Activated naive CD8-positive, alpha-beta T cell treated with anti-CD3 and anti-CD28 coated beads for 36 hours (primary cell): ENCODE measurements at regions not wholly inside any gene's neighbourhood (a gene's known extent, or its start where the extent isn't known, plus 50 kb on each side); places are given as distances from the start of the nearest gene placed in this dataset.

Experiments used
- DNase-seq: peaks from one replicate; pipeline ENCODE4 v3.0.0; 2021
- H3K27ac Mint-ChIP-seq: one replicate; pipeline ENCODE4 v1.8.0; 2022; ENCODE audit warnings: mild to moderate bottlenecking, moderate library complexity, mixed read lengths
- H3K27me3 Mint-ChIP-seq: one replicate; pipeline ENCODE4 v1.8.0; 2022; ENCODE audit warnings: mild to moderate bottlenecking, mixed read lengths
- H3K36me3 Mint-ChIP-seq: one replicate; pipeline ENCODE4 v1.8.0; 2021; ENCODE audit warnings: mild to moderate bottlenecking, mixed read lengths
- H3K4me1 Mint-ChIP-seq: one replicate; pipeline ENCODE4 v1.8.0; 2021; ENCODE audit warnings: mixed read lengths
- H3K4me3 Mint-ChIP-seq: one replicate; pipeline ENCODE4 v1.8.0; 2022; ENCODE audit warnings: mild to moderate bottlenecking, moderate library complexity, mixed read lengths
- H3K9me3 Mint-ChIP-seq: one replicate; pipeline ENCODE4 v1.8.0; 2022; ENCODE audit warnings: mixed read lengths

DNA sequence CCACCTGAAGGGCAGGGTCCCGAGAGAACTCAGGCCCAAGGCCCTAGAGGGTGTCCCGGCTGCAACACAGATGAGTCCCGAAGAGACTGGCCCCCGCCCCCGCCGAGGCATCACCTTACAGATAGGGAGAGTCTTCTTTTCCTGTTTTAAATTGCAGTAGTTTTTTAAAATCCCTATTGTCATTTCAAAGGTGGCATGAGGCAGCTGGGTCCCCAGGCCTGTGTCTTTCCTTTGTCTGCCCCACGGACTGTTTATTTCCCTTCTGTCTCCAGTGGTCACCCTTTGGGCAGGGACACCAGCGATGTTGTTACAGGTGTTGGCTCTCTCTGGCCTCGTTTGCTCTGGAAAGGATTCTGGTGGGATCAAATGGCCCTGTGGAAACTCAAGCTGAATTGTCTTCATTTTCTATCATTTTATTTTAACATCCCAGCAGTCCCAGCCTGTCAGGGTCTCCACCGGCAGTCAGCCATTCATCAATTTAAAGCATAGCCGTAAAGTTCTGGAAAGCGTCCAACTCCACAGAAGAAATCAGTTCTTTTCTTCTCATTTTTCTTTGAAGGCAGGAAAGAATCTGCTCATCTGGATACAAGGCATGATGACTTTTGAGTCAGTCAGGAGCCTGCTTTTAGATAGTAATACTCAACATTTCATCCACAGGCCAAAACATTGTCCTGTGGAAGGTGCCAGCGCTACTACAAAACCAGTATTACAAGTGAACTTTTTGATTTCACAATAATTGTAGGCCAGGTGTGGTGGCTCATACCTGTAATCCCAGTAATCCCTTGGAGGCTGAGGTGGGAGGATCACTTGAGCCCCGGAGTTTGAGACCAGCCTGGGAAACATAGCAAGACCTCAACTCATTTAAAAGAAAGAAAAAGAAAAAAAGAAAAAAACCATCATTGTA is 96.2 kb downstream of the HES1 start:
- Mint-ChIP-seq H3K27me3 (peaks cover 15% of the 10 kb centered on the region), H3K9me3 (peaks cover under 1% of the 10 kb centered on the region), H3K4me3 (no peak overlapping the region), H3K4me1 (no peaks in the 10 kb centered on the region), H3K27ac (no peak overlapping the region), H3K36me3 (no peaks in the 10 kb centered on the region)
- DNase-seq, result no peak

DNA sequence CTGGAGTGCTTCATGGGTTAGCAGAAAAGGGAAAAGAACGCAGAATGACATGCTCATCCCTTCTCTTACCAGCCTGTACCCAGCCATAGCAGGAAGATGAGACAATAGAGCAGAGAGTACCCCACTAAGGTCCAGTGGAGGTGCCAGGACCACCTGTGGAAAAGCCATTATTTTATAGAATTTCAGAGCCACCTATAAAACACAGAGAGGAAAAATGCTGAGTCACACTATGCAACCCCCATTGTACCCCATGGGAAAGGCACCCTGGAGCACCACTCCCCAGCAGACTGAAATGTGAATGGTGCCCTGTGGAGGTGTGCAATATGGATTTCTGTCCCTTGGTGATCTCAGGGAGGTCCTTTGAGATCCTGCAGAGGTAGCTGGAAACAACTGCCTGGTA is 97.2 kb downstream of the HES1 start:
- no peaks in the 10 kb centered on the region for H3K4me1 Mint-ChIP-seq
- no peaks in the 10 kb centered on the region for H3K36me3 Mint-ChIP-seq
- H3K4me3 Mint-ChIP-seq, result no peak overlapping the region
- no peak overlapping the region for H3K27ac Mint-ChIP-seq
- H3K9me3 Mint-ChIP-seq, result peaks cover 3% of the 10 kb centered on the region
- no peak for DNase-seq
- H3K27me3 Mint-ChIP-seq, result peaks cover 18% of the 10 kb centered on the region

DNA sequence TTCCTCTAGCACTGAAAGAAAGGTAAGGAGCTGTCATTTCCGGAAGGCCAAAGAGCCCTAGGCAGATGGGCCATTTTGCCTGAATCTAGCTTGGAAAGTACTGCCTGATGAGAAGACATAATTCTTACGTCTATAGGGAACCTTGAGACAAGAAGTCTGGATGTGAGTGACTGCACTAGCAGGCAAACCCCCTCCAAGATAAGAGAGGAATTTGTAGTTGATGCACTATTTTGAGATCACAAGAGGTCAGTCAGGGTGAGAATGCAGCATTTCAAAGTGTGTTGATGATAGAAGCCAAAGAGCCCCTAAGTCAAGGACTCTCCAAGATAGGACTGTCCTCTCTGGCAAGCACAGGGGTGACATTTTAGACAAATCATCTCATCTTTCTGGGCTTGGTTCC is 99.2 kb downstream of the HES1 start:
- peaks cover 3% of the 10 kb centered on the region for H3K9me3 Mint-ChIP-seq
- H3K27ac Mint-ChIP-seq, result no peak overlapping the region

DNA sequence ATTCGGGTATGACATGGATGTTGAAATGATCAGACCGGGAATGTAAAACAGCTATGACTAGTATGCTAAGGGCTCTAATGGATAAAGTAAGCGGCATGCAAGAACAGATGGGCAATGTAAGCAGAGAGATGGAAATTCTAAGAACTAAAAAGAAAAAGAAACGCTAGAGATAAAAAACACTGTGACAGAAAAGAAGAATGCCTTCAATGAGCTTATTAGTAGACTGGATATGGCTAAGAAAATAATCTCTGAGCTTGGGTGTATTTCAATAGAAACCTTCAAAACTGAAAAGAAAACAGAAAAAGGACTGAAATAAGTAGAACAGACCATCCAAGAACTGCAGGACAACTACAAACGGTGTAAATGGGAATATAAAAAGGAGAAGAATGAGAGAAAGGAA is 101.2 kb downstream of the HES1 start:
- no peak for DNase-seq
- Mint-ChIP-seq H3K27me3 (peaks cover 11% of the 10 kb centered on the region), H3K4me1 (no peaks in the 10 kb centered on the region), H3K36me3 (no peaks in the 10 kb centered on the region), H3K4me3 (no peak overlapping the region), H3K9me3 (peaks cover 3% of the 10 kb centered on the region), H3K27ac (no peak overlapping the region)

More for the DNA sequence above, 99.2 kb downstream of the HES1 start:
- H3K4me1 Mint-ChIP-seq, result no peaks in the 10 kb centered on the region
- no peaks in the 10 kb centered on the region for H3K36me3 Mint-ChIP-seq
- H3K27me3 Mint-ChIP-seq, result peaks cover 11% of the 10 kb centered on the region
- H3K4me3 Mint-ChIP-seq, result no peak overlapping the region
- no peak for DNase-seq

DNA sequence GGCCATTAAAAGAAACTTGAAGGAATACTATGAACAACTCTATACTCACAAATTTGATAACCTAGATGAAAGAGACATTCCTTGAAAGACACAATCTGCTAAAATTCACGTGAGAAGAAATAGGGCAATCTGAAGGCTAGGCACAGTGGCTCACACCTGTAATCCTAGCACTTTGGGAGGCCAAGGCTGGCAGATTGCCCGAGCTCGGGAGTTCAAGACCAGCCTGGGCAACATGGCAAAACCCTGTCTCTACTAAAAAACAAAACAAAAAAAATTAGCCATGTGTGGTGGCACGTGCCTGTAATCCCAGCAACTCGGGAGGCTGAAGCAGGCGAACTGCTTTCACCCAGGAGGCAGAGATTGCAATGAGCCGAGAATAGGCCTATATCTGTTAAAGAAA is 104.8 kb downstream of the HES1 start:
- no peak overlapping the region for H3K4me3 Mint-ChIP-seq
- no peak for DNase-seq
- no peaks in the 10 kb centered on the region for H3K4me1 Mint-ChIP-seq
- H3K27me3 Mint-ChIP-seq, result peaks cover 12% of the 10 kb centered on the region
- H3K36me3 Mint-ChIP-seq, result no peaks in the 10 kb centered on the region
- no peak overlapping the region for H3K27ac Mint-ChIP-seq
- peaks cover 3% of the 10 kb centered on the region for H3K9me3 Mint-ChIP-seq

DNA sequence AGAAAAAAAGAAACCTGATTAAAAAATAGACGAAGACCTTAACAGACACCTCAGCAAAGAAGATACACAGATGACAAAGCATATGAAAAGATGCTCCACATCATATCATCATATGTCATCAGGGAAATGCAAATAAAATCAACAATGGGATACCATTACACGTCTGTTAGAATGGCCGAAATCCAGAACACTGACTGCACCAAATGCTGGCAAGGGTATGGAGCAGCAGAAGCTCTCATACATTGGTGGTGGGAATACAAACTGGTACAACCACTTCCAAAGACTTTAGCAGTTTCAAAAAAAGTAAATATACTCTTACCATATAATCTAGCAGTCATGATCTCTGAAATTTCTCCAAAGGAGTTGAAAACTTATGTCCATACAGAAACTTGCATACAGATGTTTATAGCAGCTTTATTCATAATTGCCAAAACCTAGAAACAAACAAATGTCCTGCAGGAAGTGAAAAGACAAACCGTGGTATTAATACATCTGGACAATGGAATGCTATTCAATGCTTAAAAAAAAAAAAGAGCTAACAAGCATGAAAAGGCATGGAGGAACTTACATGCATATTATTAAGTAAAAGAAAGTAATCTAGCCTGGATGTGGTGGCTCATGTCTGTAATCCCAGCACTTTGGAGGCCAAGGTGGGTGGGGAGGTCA is 107.4 kb downstream of the HES1 start:
- no peak overlapping the region for H3K27ac Mint-ChIP-seq
- no peaks in the 10 kb centered on the region for H3K4me1 Mint-ChIP-seq
- H3K4me3 Mint-ChIP-seq, result no peak overlapping the region
- no peaks in the 10 kb centered on the region for H3K36me3 Mint-ChIP-seq
- H3K27me3 Mint-ChIP-seq, result peaks cover 3% of the 10 kb centered on the region
- no peak for DNase-seq
- no peaks in the 10 kb centered on the region for H3K9me3 Mint-ChIP-seq

DNA sequence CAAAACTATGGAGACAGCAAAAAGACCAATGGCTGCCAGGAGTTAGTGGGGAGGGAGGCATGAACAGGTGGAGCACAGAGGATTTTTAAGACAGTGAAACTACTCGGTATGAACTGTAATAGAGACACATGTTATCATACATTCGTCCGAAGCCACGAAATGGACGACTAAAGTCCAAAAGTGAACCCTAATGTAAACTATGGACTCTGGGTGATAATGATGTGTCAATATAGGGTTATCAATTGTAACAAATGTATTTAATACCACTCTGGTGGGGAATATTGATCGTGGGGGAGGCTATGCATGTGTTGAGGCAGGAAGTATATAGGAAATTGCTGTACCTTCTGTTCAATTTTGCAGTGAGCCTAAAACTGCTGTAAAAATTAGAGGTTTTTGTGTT is 107.0 kb downstream of the CPN2 start:
- no peak overlapping the region for H3K27ac Mint-ChIP-seq
- DNase-seq, result no peak
- H3K9me3 Mint-ChIP-seq, result no peaks in the 10 kb centered on the region
- peaks cover 3% of the 10 kb centered on the region for H3K27me3 Mint-ChIP-seq
- H3K4me1 Mint-ChIP-seq, result no peaks in the 10 kb centered on the region
- no peaks in the 10 kb centered on the region for H3K36me3 Mint-ChIP-seq
- H3K4me3 Mint-ChIP-seq, result no peak overlapping the region

DNA sequence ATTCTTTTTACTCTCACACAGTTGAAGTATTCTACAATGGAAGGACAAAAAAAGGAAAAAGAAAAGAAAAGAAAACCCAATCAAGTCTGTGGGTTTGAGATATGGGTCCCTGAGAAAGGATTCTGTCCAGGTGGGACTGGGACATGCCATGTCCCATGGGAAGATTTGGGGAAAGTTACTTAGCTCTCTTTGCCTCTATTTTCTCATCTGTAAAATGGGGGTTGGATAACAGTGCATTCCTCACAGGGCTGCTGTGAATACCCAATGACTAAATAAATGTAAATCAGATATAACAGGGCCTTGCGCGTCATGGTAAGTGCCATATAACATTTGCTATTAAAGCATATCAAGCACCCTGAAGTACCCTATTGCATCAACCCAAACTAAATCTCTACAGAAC is 105.7 kb downstream of the CPN2 start:
- Mint-ChIP-seq H3K27me3 (peaks cover 3% of the 10 kb centered on the region), H3K36me3 (no peaks in the 10 kb centered on the region), H3K4me1 (no peaks in the 10 kb centered on the region), H3K9me3 (no peaks in the 10 kb centered on the region), H3K27ac (no peak overlapping the region), H3K4me3 (no peak overlapping the region)
- DNase-seq, result no peak

DNA sequence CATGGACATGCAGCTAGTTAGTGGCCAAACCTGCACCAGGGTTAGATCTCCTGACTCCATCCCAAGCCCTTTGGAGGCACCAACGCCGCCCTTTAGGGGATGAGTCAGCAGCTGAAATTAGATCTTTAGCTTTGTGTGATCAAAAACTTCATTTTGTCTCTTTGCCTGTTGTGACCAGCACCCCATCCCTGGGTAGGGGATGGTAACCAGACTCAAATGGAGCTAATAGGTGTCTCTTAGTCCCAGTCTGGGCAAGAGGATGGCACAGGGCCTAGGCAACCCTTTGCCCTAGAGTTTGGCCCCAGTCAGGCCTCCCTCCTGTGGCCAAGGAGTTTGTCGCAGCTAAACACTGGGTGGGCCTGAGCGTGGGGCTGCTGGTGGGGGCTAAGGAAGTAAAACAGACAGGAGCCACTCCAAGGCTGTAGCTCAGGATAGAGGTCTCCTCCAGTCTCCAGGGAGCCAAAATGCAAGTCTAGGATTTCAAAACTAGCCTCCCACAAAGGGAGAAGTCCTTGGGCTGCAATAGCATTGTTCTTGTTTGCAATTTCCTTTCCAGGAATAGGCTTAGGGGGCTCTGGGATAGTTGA is 105.1 kb downstream of the CPN2 start:
- no peaks in the 10 kb centered on the region for H3K36me3 Mint-ChIP-seq
- no peak overlapping the region for H3K27ac Mint-ChIP-seq
- H3K4me1 Mint-ChIP-seq, result no peaks in the 10 kb centered on the region
- no peak overlapping the region for H3K4me3 Mint-ChIP-seq
- DNase-seq, result no peak
- H3K9me3 Mint-ChIP-seq, result no peaks in the 10 kb centered on the region
- peaks cover 3% of the 10 kb centered on the region for H3K27me3 Mint-ChIP-seq

DNA sequence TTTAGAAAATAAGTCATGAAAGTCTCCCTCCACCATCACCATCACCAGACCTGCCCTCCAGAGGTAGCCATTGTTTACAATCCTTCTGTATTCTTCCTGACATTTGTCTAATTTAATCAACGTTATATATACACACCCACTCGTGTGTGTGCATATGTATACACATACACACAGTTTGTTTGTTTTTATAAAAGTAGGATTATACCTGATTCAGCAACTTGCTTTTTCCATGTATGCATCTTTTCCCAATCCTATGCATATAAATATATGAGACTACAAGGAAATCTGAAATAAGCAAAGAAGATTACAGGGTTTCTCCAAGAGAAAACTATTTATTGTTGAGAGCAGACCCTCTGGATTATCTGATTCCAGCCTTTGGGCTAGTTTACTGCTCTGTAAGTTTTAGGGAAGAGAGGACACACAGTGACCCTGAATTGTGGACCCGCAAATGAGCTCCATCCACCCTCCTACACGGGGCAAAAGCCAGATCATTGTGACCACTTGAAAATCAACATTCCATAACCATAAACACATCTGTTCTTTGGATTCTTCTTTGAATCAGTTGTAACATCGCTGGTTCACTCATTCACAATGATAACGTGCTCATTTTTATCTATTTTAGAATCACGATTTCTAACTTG is 104.3 kb downstream of the CPN2 start:
- Mint-ChIP-seq H3K4me3 (no peak overlapping the region), H3K4me1 (no peaks in the 10 kb centered on the region), H3K27me3 (peaks cover 3% of the 10 kb centered on the region), H3K36me3 (no peaks in the 10 kb centered on the region), H3K27ac (no peak overlapping the region), H3K9me3 (no peaks in the 10 kb centered on the region)
- no peak for DNase-seq

DNA sequence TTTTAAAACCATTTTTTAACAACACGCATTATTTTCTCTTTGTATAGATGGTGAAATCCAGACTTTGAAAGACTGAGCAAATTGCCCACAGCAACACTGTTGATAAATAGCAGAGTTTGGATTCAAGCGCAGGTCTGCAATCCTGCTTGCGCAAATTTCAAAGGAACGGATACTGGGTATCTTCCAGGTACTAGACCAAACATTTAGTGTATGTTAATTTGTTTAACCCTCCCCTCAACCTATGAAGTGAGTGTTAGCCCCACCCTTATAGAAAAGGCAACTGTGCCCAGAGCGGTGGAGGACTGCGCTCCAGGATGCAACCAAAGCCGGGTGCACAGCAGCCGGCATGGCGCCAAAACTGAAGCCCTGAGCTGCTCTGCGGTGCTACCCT is 103.8 kb downstream of the CPN2 start:
- no peaks in the 10 kb centered on the region for H3K36me3 Mint-ChIP-seq
- H3K27ac Mint-ChIP-seq, result no peak overlapping the region
- no peak overlapping the region for H3K4me3 Mint-ChIP-seq
- H3K27me3 Mint-ChIP-seq, result peaks cover 3% of the 10 kb centered on the region
- H3K4me1 Mint-ChIP-seq, result no peaks in the 10 kb centered on the region
- no peak for DNase-seq
- no peaks in the 10 kb centered on the region for H3K9me3 Mint-ChIP-seq

DNA sequence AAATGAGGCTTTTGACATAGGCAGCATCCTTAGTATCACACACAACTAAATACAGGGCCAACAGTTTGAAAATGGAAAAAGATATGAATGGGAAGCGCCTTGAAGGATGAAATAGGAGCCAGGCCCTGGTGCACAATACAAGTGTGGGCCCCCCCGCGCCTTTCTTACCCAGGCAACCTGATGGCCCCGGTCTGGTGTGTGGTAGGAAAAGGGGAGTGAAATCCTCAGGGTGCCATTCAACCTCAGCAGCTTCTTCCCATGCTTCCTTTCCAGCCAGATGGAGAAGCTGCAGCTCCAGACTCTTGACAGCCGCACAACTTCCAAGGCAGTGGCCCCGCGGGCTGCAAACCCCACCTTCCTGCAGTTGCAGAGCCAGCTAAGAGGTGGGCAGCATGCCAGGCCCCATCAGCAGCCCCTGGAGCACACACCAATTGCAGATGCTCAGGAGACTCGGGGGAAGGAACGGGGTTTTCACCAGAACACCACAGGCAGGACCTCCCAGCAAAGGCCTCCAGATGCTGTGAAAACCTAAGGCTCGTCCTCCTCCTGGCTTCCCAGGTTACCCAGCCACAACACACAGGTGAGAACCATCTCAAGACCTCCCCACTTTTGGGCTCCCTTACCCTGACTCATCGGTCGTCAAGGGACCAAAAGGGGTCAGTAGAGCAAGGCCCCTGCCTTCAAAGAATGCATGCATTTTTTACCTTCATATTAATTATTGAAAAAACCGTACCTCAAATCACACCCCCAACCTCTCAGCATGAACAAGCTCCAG is 101.6 kb downstream of the CPN2 start:
- H3K4me3 Mint-ChIP-seq, result no peak overlapping the region
- H3K36me3 Mint-ChIP-seq, result no peaks in the 10 kb centered on the region
- DNase-seq, result no peak
- H3K4me1 Mint-ChIP-seq, result no peaks in the 10 kb centered on the region
- no peaks in the 10 kb centered on the region for H3K9me3 Mint-ChIP-seq
- peaks cover 3% of the 10 kb centered on the region for H3K27me3 Mint-ChIP-seq
- no peak overlapping the region for H3K27ac Mint-ChIP-seq

DNA sequence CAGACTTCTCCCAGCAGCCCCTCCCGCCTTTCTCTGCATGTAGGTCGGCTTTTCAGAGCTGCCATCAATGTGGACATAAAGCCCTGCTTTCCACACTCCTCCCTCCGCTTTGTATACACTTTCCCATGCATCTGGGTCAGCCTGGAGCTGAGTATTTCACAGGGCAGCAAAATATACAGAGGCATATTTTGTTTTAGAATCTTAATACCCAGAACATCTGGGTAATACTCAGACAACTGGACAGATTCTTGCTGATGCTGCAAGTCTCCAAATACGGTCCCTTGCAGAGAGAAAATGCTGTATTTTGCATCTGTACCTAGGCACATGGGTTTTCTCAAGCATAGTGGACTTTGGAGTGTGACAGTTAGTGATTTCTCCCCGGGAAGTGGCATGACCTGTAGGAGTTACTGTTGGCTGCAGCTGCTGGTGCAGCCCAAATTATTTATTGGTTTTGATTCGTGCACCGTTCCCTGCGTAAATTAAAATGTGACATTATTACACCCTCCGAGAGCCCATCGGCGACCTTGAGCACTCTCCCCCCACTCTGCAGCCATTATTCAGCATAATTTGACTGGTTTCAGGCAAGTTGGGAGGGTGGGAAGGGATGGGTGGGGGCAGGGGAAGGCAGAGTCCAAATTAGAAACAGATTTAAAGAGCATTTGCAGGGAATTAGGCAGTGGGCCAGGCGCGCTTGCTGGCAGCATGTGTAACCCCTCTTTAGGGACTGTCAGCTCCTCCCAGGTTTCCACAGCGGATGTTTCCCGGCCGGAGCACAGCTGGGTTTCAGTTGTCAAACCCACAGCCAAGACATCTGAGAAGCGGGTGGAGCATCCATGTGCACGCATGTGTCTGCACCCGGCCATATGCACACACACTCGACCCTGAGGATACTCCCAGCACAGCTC is 100.8 kb downstream of the CPN2 start:
- H3K27ac Mint-ChIP-seq, result no peak overlapping the region
- peaks cover 3% of the 10 kb centered on the region for H3K4me1 Mint-ChIP-seq
- no peaks in the 10 kb centered on the region for H3K27me3 Mint-ChIP-seq
- no peak for DNase-seq
- H3K36me3 Mint-ChIP-seq, result no peaks in the 10 kb centered on the region
- no peaks in the 10 kb centered on the region for H3K9me3 Mint-ChIP-seq
- H3K4me3 Mint-ChIP-seq, result no peak overlapping the region

DNA sequence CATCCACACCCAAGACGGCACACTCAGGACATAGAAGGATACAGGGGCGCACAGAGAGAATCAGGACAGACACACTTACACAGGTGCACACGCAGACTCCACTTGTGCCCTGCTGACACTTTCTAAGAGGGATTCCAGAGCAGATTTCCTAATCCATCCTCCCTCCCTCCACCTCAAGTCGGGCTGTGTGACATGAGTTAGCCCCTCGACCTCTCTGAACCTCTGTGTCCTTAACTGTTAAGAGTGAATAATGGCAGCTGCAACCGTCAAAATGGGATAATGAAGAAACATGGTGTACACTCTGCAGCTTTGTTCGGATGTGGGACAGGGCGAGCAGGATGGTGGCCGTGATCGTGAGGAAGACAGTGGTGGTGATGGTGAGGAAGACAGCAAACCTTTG is 100.1 kb downstream of the CPN2 start:
- no peaks in the 10 kb centered on the region for H3K27me3 Mint-ChIP-seq
- H3K36me3 Mint-ChIP-seq, result no peaks in the 10 kb centered on the region
- H3K4me1 Mint-ChIP-seq, result peaks cover 9% of the 10 kb centered on the region
- DNase-seq, result no peak
- H3K4me3 Mint-ChIP-seq, result no peak overlapping the region
- H3K9me3 Mint-ChIP-seq, result no peaks in the 10 kb centered on the region
- no peak overlapping the region for H3K27ac Mint-ChIP-seq
